Neural cell (in vitro differentiated cells): ENCODE measurements at regions not wholly inside any gene's neighbourhood (a gene's known extent, or its start where the extent isn't known, plus 50 kb on each side); places are given as distances from the start of the nearest gene placed in this dataset.

Experiments used
- H2AFZ ChIP-seq: fragments of 200-600, 300-800 bp; sonication (generic), shearing (Covaris generic); 2 replicates; pipeline ENCODE4 v1.6.0; 2014; ENCODE audit warnings: low read depth, mild to moderate bottlenecking, antibody characterized with exemption, low read length, moderate library complexity
- H3F3A ChIP-seq: fragments of 200-600 bp; shearing (Covaris generic); 2 replicates; pipeline ENCODE4 v1.6.1; 2016; ENCODE audit warnings: mild to moderate bottlenecking, moderate library complexity, mixed read lengths, antibody characterized with exemption, low read length; ENCODE audit not compliant: insufficient read depth, poor library complexity, severe bottlenecking
- H3K27ac ChIP-seq: fragments of 200-600, 300-800 bp; sonication (generic), shearing (Covaris generic); 2 replicates; pipeline ENCODE4 v1.5.1; 2014; ENCODE audit warnings: mild to moderate bottlenecking, low read length, moderate library complexity
- H3K27me3 ChIP-seq: fragments of 300-800, 200-600 bp; sonication (generic), shearing (Covaris generic); 2 replicates; pipeline ENCODE4 v1.6.0; 2014; ENCODE audit warnings: mild to moderate bottlenecking, low read depth, low read length, moderate library complexity; ENCODE audit not compliant: insufficient read depth
- H3K36me3 ChIP-seq: fragments of 300-800, 200-600 bp; sonication (generic), shearing (Covaris generic); 2 replicates; pipeline ENCODE4 v1.5.1; 2014; ENCODE audit warnings: mild to moderate bottlenecking, antibody characterized with exemption, low read length, moderate library complexity; ENCODE audit not compliant: insufficient read depth
- H3K4me2 ChIP-seq: fragments of 300-800, 200-600 bp; sonication (generic), shearing (Covaris generic); 2 replicates; pipeline ENCODE4 v1.6.0; 2014; ENCODE audit warnings: mild to moderate bottlenecking, low read length
- H3K4me3 ChIP-seq: fragments of 300-800, 200-600 bp; sonication (generic), shearing (Covaris generic); 2 replicates; pipeline ENCODE4 v1.5.1; 2014; ENCODE audit warnings: mild to moderate bottlenecking, low read length, moderate library complexity
- H3K79me2 ChIP-seq: fragments of 200-600 bp; shearing (Covaris generic); replicated peaks from 2 replicates; pipeline ENCODE4 v1.6.0; 2014; ENCODE audit warnings: mild to moderate bottlenecking, low read length, moderate library complexity; ENCODE audit not compliant: insufficient read depth
- H3K9ac ChIP-seq: fragments of 300-800, 200-600 bp; sonication (generic), shearing (Covaris generic); 2 replicates; pipeline ENCODE4 v1.6.1; 2016; ENCODE audit warnings: mild to moderate bottlenecking, low read length, mixed read lengths
- H3K9me2 ChIP-seq: fragments of 200-600 bp; shearing (Covaris generic); 2 replicates; pipeline ENCODE4 v1.6.1; 2016; ENCODE audit warnings: mild to moderate bottlenecking, low read length, mixed read lengths; ENCODE audit not compliant: insufficient read depth
- H3K9me3 ChIP-seq: fragments of 200-600, 300-800 bp; sonication (generic), shearing (Covaris generic); 2 replicates; pipeline ENCODE4 v1.6.1; 2016; ENCODE audit warnings: mild to moderate bottlenecking, mixed run types, low read length, moderate library complexity, mixed read lengths
- H4K20me1 ChIP-seq: fragments of 200-600 bp; shearing (Covaris generic); 2 replicates; pipeline ENCODE4 v1.6.1; 2016; ENCODE audit warnings: mild to moderate bottlenecking, mixed run types; ENCODE audit not compliant: insufficient read depth
- CTCF ChIP-seq: fragments of 450-650 bp; IDR thresholded peaks from 2 replicates; pipeline ENCODE4 v1.5.1; 2014; ENCODE audit warnings: antibody characterized with exemption, mild to moderate bottlenecking, moderate library complexity; ENCODE audit not compliant: poor library complexity, severe bottlenecking
- EP300 ChIP-seq: fragments of 450-650 bp; conservative IDR thresholded peaks from 2 replicates; pipeline ENCODE4 v1.6.1; 2014; ENCODE audit warnings: antibody characterized with exemption, mild to moderate bottlenecking, moderate library complexity; ENCODE audit not compliant: poor library complexity, severe bottlenecking
- MXI1 ChIP-seq: fragments of 450-650 bp; conservative IDR thresholded peaks from 2 replicates; pipeline ENCODE4 v1.6.1; 2014; ENCODE audit warnings: antibody characterized with exemption, mild to moderate bottlenecking; ENCODE audit not compliant: poor library complexity, severe bottlenecking
- POLR2AphosphoS5 ChIP-seq: IDR thresholded peaks from 2 replicates; pipeline ENCODE4 v1.6.1; 2012
- SMC3 ChIP-seq: fragments of 450-650 bp; conservative IDR thresholded peaks from 2 replicates; pipeline ENCODE4 v1.6.1; 2014; ENCODE audit warnings: antibody characterized with exemption, mild to moderate bottlenecking, moderate library complexity; ENCODE audit not compliant: poor library complexity
- TF ChIP-seq, protein P1 (sequence below): IDR thresholded peaks from 2 replicates; pipeline ENCODE4 v1.6.1; 2012; ENCODE audit warnings: borderline replicate concordance

DNA sequence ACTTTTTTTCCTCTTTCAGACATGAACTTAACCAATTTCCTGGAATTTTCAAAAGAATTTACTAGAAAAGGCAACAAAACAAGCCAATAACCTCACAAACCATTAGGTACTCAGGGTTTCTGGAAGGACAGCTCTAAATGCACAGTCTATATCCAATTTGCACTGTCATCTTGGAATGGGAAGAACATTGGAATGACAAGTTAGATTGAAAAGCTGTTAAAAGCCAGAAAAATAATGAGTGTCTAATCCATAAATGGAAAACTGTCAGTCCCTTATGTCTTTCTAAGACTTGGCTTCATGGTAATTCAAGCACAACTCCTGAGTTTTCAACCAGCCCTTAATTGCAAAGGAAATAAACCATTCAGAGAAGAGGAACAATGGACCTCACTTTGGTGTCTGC lies 105.8 kb upstream of the NTRK2 start:
- Histone ChIP-seq H3F3A (no peaks in the 10 kb centered on the region), H3K9ac (no peak overlapping the region), H3K9me2 (no peaks in the 10 kb centered on the region), H3K9me3 (no peaks in the 10 kb centered on the region), H3K79me2 (no peaks in the 10 kb centered on the region), H3K4me3 (peak overlapping the region; percentile 11), H3K4me2 (no peak overlapping the region), H2AFZ (no peak overlapping the region), H3K36me3 (no peaks in the 10 kb centered on the region), H3K27me3 (no peaks in the 10 kb centered on the region), H3K27ac (peak overlapping the region; percentile 65), H4K20me1 (no peaks in the 10 kb centered on the region)
- no peak for TF ChIP-seq CTCF
- TF ChIP-seq, protein P1, sequence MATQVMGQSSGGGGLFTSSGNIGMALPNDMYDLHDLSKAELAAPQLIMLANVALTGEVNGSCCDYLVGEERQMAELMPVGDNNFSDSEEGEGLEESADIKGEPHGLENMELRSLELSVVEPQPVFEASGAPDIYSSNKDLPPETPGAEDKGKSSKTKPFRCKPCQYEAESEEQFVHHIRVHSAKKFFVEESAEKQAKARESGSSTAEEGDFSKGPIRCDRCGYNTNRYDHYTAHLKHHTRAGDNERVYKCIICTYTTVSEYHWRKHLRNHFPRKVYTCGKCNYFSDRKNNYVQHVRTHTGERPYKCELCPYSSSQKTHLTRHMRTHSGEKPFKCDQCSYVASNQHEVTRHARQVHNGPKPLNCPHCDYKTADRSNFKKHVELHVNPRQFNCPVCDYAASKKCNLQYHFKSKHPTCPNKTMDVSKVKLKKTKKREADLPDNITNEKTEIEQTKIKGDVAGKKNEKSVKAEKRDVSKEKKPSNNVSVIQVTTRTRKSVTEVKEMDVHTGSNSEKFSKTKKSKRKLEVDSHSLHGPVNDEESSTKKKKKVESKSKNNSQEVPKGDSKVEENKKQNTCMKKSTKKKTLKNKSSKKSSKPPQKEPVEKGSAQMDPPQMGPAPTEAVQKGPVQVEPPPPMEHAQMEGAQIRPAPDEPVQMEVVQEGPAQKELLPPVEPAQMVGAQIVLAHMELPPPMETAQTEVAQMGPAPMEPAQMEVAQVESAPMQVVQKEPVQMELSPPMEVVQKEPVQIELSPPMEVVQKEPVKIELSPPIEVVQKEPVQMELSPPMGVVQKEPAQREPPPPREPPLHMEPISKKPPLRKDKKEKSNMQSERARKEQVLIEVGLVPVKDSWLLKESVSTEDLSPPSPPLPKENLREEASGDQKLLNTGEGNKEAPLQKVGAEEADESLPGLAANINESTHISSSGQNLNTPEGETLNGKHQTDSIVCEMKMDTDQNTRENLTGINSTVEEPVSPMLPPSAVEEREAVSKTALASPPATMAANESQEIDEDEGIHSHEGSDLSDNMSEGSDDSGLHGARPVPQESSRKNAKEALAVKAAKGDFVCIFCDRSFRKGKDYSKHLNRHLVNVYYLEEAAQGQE: peak; percentile 96
- TF ChIP-seq EP300: no peak

- no peak overlapping the region for H3K27ac ChIP-seq
- no peak overlapping the region for H3K4me3 ChIP-seq
- H3K79me2 ChIP-seq: no peaks in the 10 kb centered on the region
- TF ChIP-seq, protein P1: peak; percentile 30
- TF ChIP-seq EP300: no peak
- no peaks in the 10 kb centered on the region for H3K9me3 ChIP-seq
- no peak overlapping the region for H3K4me2 ChIP-seq
- H3F3A ChIP-seq: no peaks in the 10 kb centered on the region
- no peaks in the 10 kb centered on the region for H4K20me1 ChIP-seq
- no peaks in the 10 kb centered on the region for H3K9me2 ChIP-seq
- no peaks in the 10 kb centered on the region for H3K27me3 ChIP-seq
- H2AFZ ChIP-seq: no peak overlapping the region
- H3K9ac ChIP-seq: no peak overlapping the region
- no peaks in the 10 kb centered on the region for H3K36me3 ChIP-seq
Observed at GRCh38 chr9:84567805-84568204, 101.7 kb upstream of the NTRK2 start.

GRCh38 chr9:84570482-84571154 lies 98.9 kb upstream of the NTRK2 start:
- Histone ChIP-seq H3K4me3 (no peak overlapping the region), H3K36me3 (no peaks in the 10 kb centered on the region), H3K27me3 (no peaks in the 10 kb centered on the region), H3K27ac (no peak overlapping the region), H4K20me1 (no peaks in the 10 kb centered on the region), H3K9me2 (no peaks in the 10 kb centered on the region), H3K9me3 (no peaks in the 10 kb centered on the region), H3K4me2 (no peak overlapping the region), H3F3A (no peaks in the 10 kb centered on the region), H3K79me2 (no peaks in the 10 kb centered on the region), H3K9ac (no peak overlapping the region), H2AFZ (no peak overlapping the region)
- TF ChIP-seq, protein P1: no peak
- TF ChIP-seq POLR2AphosphoS5 (no peak), MXI1 (no peak), SMC3 (no peak), CTCF (no peak), EP300 (no peak)
